ENCODE measurements at regions not wholly inside any gene's neighbourhood (a gene's known extent, or its start where the extent isn't known, plus 50 kb on each side); places are given as distances from the start of the nearest gene placed in this dataset.

DNA sequence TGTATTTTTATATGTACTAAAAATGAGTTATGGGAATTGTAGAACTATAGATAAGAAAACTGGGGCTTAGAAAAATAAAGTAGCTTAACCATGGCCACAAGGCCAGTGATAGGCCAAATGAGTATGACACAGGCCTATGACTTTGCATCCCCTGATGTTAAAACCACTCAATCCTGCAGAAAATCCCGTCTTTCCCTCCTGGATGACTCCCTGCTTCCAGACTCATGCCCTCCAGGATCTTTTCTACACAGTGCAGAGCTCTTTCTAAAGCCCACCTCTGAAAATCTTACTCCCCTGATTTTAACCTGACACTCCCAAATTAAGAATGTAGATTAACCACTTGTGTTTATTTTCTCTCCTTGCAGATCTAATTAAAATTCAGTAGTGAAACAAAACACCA, 489.2 kb upstream of the LRRN3 start:
- no peaks in the 10 kb centered on the region for H3K4me1 Mint-ChIP-seq
- no peak overlapping the region for H3K4me3 Mint-ChIP-seq
- no peaks in the 10 kb centered on the region for H3K36me3 Mint-ChIP-seq (ENCODE audit: low read depth)
- H3K9me3 Mint-ChIP-seq: no peaks in the 10 kb centered on the region
- H3K27ac Mint-ChIP-seq (ENCODE audit: unreplicated experiment): no peak overlapping the region
- H3K27me3 Mint-ChIP-seq (ENCODE audit: low read depth): no peaks in the 10 kb centered on the region
- no peak for DNase-seq (ENCODE audit: low read depth, low spot score)
- TF ChIP-seq, protein P1, sequence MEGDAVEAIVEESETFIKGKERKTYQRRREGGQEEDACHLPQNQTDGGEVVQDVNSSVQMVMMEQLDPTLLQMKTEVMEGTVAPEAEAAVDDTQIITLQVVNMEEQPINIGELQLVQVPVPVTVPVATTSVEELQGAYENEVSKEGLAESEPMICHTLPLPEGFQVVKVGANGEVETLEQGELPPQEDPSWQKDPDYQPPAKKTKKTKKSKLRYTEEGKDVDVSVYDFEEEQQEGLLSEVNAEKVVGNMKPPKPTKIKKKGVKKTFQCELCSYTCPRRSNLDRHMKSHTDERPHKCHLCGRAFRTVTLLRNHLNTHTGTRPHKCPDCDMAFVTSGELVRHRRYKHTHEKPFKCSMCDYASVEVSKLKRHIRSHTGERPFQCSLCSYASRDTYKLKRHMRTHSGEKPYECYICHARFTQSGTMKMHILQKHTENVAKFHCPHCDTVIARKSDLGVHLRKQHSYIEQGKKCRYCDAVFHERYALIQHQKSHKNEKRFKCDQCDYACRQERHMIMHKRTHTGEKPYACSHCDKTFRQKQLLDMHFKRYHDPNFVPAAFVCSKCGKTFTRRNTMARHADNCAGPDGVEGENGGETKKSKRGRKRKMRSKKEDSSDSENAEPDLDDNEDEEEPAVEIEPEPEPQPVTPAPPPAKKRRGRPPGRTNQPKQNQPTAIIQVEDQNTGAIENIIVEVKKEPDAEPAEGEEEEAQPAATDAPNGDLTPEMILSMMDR (conservative IDR thresholded peaks at IDR 0.05): no peak

DNA sequence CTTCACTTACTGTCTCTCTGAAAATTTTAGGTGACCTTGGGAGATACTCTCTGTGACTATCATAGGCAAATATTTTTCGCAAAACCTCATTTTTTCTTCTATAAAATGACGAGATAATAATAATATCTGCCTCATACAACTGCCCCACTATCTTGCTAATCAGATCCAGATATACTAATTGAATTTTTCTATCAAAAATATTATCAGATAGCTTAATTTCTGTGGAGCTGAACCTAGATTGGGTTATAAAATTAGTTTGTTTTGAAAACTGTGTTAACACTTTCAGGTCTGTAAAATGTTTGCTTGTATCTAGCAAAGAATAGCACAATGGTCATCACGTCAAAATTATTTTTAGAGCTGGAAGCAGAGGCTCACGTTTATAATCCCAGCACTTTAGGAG, 486.7 kb upstream of the LRRN3 start:
- no peaks in the 10 kb centered on the region for H3K9me3 Mint-ChIP-seq
- no peaks in the 10 kb centered on the region for H3K4me1 Mint-ChIP-seq
- H3K27ac Mint-ChIP-seq (ENCODE audit: unreplicated experiment): no peak overlapping the region
- no peaks in the 10 kb centered on the region for H3K27me3 Mint-ChIP-seq (ENCODE audit: low read depth)
- DNase-seq (ENCODE audit: low read depth, low spot score): no peak
- no peaks in the 10 kb centered on the region for H3K36me3 Mint-ChIP-seq (ENCODE audit: low read depth)
- TF ChIP-seq, protein P1 (conservative IDR thresholded peaks at IDR 0.05): no peak
- no peak overlapping the region for H3K4me3 Mint-ChIP-seq

DNA sequence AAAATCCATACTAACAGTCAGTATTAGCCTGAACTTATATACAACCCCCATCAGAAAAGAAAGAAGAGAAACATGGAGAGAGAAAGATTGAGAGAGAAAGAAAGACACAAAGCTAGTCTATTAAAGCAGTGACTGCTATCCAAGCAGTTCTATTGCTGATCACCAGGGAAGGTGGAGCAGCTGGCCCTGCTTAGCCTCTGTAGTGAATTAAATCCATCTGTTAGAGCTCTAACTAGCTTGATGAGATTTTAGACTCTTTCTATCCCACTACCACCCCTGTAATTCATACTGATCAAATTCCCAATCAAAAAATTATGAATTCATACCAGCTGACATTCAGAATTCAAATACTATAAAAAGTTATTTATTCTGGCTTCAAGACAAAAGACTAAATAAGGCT, 486.0 kb upstream of the LRRN3 start:
- Mint-ChIP-seq H3K27ac (ENCODE audit: unreplicated experiment) (no peak overlapping the region), H3K4me1 (no peaks in the 10 kb centered on the region), H3K9me3 (no peaks in the 10 kb centered on the region), H3K36me3 (ENCODE audit: low read depth) (no peaks in the 10 kb centered on the region), H3K4me3 (no peak overlapping the region), H3K27me3 (ENCODE audit: low read depth) (no peaks in the 10 kb centered on the region)
- DNase-seq (ENCODE audit: low read depth, low spot score): no peak
- TF ChIP-seq, protein P1 (conservative IDR thresholded peaks at IDR 0.05): no peak

DNA sequence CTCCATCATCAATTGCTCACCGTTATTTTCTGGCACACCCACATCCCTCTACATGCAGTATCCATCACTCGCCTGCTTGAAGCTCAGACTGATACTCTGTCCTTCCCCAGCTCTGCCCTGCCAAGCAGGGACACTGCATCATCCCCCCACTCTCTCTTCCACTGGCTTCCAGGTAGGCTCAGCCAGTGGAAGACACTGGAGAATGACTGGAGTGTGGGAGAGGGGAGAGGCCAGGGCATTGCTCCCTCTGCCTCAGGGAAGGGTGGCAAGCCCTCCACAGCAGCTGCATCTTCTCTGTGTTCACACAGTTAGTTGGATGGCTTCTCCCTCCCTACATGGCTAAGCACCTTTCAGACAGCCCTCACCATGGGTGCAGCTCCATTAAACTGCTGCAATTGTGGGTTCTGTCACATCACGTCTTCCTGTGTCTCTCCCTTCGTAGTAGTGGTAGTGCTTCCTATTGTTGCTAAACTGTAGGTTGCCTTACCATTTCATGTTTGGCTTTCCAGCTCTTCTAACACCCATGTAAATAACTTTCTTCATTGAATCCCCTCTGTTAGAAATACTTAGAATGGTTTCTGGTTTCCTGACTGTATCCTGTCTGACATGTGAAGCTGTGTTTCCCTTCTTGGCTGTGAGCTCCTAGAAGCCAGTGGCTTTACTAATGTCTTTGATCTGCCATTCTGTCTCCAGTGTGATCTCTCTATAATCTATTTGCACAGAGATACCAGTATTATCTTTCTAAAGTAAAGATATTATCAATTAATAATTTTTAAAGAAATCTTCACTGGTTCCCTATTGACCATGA, 483.7 kb upstream of the LRRN3 start:
- DNase-seq (ENCODE audit: low read depth, low spot score): no peak
- H3K4me3 Mint-ChIP-seq: no peak overlapping the region
- no peaks in the 10 kb centered on the region for H3K4me1 Mint-ChIP-seq
- no peaks in the 10 kb centered on the region for H3K9me3 Mint-ChIP-seq
- no peaks in the 10 kb centered on the region for H3K27me3 Mint-ChIP-seq (ENCODE audit: low read depth)
- TF ChIP-seq, protein P1 (conservative IDR thresholded peaks at IDR 0.05): no peak
- no peak overlapping the region for H3K27ac Mint-ChIP-seq (ENCODE audit: unreplicated experiment)
- no peaks in the 10 kb centered on the region for H3K36me3 Mint-ChIP-seq (ENCODE audit: low read depth)

DNA sequence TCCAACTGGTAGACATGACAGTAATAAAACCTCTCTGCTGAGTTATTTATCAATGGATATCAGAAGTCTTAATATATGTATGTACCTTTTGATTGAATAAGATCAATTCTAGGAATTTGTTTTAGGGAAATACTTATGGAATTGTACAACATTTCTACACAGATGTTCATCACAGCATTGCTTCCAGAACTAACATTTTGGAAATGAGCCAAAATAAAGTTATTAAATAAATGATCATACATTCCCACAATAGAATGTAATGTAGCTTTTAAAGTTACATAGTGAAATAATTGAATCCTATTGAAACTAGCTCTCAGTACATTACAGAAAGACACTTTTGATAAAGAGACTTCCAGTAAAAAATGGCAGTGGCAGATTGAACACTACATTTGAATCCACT, 481.6 kb upstream of the LRRN3 start:
- TF ChIP-seq, protein P1 (conservative IDR thresholded peaks at IDR 0.05): no peak
- Mint-ChIP-seq H3K27ac (ENCODE audit: unreplicated experiment) (peak overlapping the region; percentile 30), H3K9me3 (peaks cover 4% of the 10 kb centered on the region), H3K36me3 (ENCODE audit: low read depth) (no peaks in the 10 kb centered on the region), H3K4me1 (no peaks in the 10 kb centered on the region), H3K27me3 (ENCODE audit: low read depth) (no peaks in the 10 kb centered on the region), H3K4me3 (no peak overlapping the region)
- no peak for DNase-seq (ENCODE audit: low read depth, low spot score)

Measured in neural crest cell (in vitro differentiated cells).